ENCODE measurements at regions not wholly inside any gene's neighbourhood (a gene's known extent, or its start where the extent isn't known, plus 50 kb on each side); places are given as distances from the start of the nearest gene placed in this dataset.
"Not testable (repeated sequence)": the region's sequence is repeated elsewhere in the genome, so short reads cannot be mapped to it uniquely, and the experiment has no call there.

GRCh38 chr4:164531336-164531735 is 222.6 kb upstream of the SMIM31 start:
- no peak for DNase-seq

DNA sequence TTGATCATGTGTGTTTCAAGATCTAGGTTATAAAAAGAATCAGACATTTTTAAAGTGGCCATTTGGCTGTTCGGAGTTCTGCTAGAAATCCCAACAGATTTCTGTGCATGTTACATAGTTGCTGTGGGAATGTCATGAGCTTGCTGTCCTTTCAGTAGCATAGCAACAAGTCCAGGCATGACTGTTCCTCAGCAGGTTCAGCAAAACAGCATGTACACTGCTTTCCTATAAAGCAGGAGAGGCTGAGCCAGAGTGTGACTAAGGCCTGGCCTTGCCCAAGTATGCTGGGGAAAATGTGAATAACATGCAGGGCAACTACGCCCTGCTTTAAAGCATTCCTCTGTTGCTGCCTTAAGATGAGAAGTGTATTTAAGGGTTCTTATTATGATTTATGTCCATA is 217.1 kb upstream of the SMIM31 start:
- peak in 1 of 3 experiments; percentile 52 for DNase-seq

DNA sequence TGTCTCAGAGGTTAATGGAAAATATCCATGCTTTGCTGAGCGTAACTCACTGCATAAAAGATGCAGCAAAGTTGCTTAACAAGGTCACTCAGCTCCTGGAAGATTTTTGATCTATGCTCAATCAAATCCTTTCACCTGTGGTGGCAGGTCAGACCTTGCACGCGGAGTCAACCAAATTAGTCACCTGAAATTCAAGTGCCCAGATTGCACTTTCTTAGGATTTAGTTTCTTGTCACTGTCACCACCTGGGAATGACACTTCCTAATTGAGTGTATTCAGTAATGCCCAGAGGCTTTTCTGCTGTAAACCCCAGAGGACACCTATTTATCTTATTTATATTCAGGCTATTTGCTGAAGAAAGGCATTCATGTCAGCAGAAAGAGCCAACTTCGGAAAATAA is 215.8 kb upstream of the SMIM31 start:
- no peak for DNase-seq

DNA sequence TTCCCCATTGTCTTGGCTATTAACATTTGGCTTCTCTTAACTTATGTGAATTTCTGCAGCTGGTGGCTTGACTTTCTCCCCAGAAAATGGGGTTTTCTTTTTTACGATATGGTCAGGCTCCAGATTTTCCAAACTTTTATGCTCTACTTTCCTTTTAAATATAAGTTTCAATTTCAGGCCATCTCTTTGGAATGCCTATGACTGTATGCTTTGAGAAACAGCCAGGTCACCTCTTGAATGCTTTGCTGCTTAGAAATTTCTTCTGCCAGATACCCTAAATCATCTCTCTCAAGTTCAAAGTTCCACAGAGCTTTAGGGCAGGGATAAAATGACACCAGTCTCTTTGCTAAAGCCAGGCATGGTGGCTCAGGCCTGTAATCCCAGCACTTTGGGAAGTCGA is 212.9 kb upstream of the SMIM31 start:
- DNase-seq: no peak

GRCh38 chr4:164542431-164542830 is 211.5 kb upstream of the SMIM31 start:
- no peak for DNase-seq

DNA sequence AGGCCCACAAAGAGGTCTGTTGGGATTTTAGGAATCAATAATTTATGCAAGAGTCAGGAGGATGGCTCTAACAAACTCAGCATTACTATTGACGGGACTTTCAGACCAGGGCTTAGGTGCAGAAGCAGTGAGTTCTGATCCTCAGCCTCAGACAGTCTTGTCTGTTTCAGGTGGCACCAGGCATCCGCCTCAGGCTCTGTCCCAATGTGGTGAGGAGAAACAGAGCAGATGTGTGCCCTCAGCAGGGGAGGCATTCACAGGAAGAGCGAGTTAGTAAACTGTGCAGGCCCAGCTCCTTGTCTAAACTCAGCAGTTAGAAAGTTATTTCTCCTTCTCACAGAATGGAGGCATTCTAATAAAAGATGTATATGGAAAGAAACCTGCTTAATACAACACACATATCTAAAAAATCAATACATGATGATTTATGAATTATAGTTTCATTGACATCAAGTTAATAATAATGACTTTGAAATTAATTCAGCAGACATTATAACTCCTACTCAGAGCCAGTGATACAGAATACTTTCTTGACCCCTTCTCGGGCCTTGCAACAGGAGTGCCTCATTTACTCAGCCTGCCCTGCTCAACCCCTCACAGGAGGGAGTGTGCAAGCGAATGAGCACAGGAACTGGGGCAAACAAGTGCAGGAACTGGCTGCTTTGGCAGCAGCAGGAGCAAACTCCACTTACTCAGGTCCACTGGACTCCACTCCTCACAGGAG is 202.8 kb upstream of the SMIM31 start:
- no peak for DNase-seq

DNA sequence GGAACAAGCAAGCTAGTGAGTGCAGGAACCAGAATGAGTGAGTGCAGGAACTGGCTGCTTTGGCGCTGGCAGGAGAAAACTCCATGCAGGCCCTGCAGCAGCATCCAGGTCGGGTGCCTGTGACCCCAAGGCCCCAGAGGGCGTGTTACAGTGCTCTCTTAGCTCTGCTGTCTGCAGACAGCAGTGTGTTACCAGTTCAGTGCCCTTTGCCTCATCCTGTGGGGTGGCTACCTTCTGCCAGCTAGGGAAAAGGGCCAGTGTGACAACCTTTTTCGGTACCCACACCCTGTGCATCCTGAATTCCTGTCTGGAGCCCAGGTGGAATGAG is 202.3 kb upstream of the SMIM31 start:
- no peak for DNase-seq

- no peak for DNase-seq
These were observed 182.1 kb upstream of the SMIM31 start for GRCh38 chr4:164571593-164572390.

- peak in 1 of 3 experiments; percentile 33 for DNase-seq
These were observed 181.1 kb upstream of the SMIM31 start for GRCh38 chr4:164572877-164573279.

DNA sequence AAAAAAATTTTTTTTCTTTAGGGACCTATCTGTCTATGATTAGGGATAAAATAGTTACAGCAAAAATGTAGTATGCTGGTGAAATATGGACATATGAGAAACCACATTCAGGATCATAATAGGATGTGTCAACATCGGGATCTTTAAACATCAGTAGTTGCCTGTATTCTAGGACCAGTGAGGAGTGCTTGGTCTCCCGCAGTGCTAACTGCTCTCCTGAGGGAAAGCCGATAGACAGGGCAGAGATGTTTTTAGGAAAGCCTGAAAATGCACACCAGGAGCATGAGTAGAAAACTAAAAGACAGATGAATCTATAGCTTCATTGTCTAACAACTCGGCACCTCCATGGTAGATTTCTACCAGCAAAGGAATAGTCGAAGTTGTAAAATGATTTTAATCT is 178.1 kb upstream of the SMIM31 start:
- DNase-seq: peak in 1 of 3 experiments; percentile 23

DNA sequence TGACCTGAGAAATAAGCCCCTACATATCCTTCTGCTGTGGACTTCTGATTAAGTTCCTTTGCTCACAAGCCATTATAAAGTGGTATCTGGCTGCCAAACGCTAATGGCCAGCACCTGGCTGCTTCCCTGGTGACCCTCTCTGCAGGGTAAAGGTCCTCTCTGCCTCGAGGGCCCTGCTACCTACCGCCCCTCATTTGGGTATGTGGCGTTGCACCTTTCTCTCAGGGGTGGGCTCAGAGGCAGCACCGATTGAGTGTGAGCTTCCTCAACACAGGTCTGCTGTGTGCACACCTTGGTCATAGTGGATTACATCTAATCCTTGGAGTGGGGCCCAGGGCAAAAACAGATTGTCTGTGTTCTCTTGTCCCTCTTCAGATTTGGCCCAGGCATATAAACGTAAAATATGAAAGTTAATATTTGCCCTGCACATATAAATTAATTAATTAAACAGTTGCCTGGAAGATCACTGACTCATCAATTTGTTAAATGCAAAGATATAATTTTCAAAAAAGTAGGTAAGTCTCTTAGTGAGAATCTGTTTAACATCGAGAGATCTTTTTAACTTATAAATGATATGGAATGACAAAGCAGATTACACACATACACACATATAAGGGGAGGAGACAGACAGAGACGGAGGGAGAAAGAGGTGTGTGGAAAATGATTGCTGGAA is 174.5 kb upstream of the SMIM31 start:
- no peak for DNase-seq

- no peak for DNase-seq
These were observed 162.3 kb upstream of the SMIM31 start for GRCh38 chr4:164591666-164592065.

- DNase-seq: no peak
These were observed 158.2 kb upstream of the SMIM31 start for GRCh38 chr4:164595751-164596150.

GRCh38 chr4:164596318-164596878 is 157.5 kb upstream of the SMIM31 start:
- DNase-seq: no peak

GRCh38 chr4:164596927-164597326 is 157.0 kb upstream of the SMIM31 start:
- DNase-seq: peak in 2 of 3 experiments; percentile 17 to 52

DNA sequence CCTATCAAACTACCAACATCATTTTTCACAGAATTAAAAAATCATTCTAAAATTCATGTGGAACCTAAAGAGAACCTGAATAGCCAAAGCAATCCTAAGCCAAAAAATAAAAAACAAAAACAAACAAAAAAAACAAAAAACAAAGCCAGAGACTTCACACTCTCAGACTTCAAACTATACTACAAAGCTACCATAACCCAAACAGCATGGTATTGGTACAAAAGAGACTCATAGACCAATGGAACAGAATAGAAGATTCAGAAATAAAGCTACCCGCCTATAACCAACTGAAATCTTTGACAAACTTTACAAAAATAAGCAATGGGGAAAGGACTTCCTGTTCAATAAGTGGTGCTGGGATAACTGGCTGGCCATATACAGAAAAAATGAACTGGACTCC is 152.3 kb upstream of the SMIM31 start:
- DNase-seq: no peak

DNA sequence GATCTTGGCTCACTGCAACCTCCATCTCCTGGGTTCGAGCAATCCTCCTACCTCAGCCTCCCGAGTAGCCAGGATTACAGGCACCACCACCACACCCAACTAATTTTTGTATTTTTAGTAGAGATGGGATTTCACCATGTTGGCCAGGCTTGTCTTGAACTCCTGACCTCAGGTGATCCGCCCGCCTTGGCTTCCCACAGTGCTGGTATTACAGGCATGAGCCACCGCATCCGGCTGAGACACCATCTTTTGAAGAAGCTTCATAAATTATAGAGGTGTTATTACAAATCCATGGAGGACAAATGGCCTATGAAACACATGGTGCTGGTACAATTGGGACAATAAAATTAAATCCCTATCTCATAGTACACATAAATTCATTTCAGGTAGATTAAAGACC is 148.1 kb upstream of the SMIM31 start:
- not testable (repeated sequence) for DNase-seq

DNA sequence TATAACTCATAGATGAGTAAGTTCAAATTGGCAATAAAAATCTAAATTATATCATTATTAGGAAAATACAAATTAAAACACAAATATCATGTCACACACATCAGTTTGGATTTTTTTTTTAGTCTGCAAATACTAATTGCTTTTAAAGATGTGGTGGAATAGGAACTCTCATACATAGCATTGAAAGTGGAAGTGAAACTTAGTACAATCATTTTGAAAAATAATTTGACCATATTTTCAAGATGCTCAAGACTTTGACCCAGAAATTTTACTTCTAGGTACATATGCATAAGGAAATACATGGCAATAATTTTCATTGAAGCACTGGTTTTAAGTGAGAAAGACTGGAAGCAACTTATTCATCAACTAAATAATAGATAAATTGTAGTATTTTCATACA is 147.5 kb upstream of the SMIM31 start:
- DNase-seq: no peak

DNA sequence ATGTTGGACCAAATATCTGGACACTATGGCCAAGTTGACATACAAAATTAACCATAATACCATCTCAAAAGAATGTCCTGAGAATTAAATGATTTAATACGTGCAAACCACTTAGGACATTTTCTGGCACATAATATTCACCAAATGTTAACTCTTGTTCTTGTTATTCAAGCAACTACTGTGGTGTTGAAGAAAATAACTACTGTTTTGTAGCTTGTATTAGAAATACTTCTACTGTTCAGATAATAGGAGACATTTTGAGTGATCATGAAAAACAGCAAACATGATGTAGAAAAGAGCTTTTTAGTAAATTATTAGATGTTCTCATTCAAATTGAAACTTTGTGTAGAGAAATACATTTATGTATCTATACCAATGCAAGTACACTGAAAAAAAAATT is 140.7 kb upstream of the SMIM31 start:
- DNase-seq: no peak

DNA sequence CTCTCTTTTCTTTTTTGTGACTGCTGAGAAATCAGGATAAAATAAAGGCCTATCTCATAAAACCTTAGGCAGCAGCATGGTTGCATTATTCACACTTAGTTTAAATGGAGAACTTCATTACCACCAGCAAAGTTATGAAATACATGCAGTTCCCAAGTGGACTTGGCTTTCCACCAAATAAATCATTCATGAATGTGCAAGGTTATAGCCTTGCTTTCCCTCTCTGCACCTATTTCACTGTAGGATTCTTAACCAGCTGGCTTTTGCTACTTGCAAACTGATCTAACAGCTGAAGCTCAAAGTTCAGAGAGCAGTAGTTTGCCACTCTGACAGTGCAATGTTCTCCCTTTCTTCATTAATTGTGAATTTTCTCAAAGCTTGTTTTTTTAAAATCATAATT is 140.1 kb upstream of the SMIM31 start:
- DNase-seq: no peak

DNA sequence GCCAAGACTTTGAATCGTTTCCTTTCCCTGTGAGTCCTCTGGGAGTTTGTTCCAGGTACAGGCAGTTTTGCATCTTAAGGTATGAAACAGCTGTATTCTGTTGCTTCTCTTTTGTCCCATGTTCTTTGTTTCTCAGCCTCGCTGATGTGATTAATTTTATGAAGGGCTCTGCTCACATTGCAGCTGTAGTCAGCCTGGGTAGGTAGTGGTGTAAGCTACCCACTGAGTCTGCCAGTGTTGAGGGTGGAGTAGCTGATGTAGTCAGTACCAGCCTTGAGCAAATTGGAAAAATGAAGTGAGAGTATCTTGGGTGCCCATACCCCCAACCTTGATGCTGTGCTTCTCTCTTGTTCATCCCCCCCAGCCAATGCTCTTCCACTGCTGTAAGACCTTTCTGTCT is 139.6 kb upstream of the SMIM31 start:
- DNase-seq: no peak

DNA sequence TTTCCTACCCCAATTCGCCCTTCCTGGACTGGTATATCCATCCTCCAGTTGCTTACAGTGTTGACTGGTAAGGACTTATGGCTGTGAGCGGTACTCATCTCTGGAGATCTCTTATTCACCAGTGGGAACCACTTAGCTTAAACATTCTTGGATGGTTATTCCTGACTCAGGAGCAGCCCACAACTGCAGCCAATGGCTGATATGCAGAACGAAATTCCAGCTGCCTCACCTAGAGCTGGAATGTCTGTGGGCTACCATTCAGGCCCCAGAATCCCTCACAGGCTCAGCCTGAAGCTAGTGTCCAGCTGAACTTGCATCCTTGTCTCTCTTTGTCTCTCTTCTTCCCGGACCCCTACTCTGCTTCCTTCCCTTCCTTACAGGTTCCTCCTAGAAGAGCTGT is 138.9 kb upstream of the SMIM31 start:
- no peak for DNase-seq

DNA sequence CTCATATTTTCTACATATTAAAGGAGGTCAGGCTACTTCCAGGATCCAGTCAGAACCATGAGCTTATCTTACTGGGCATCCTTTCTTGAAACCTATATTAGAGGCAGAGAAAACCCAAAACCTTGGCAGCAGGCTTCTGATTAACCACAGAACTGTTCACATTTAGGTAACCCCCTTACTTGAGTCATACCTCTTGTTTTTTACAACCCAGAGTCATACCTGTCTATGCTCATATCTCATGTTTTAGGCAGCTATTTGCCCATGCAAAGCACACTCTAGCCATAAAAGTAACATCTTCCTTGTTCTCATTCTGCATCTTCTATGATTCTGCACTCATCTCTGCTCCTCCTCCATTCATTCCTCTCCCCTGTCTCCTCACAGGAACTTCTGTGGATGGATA is 138.0 kb upstream of the SMIM31 start:
- DNase-seq: no peak

DNA sequence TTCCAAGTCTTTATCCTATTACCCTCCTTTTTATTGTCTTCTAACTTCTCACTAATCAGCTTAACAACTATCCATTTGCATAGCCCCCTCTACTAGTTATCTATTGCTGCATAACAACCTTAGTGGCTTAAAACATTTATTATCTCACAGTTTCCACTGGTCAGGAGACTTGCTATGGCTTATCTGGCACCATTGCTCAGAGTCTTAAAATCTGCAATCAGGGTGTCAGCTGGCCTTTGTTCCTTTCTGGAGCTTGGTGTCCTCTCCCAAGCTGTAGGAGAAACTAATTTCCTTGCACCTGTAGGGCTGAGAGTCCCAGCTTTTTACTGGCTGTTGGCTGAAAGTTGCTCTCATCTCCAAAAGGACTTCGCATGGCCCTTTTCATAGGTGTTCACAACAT is 137.0 kb upstream of the SMIM31 start:
- no peak for DNase-seq

Measured in NCI-H1417 (cell line).